HL-60 (cell line): ENCODE measurements at regions not wholly inside any gene's neighbourhood (a gene's known extent, or its start where the extent isn't known, plus 50 kb on each side); places are given as distances from the start of the nearest gene placed in this dataset.

Experiments used
- GABPA ChIP-seq: IDR thresholded peaks from 2 replicates; pipeline ENCODE4 v1.6.1; 2012; ENCODE audit warnings: low read depth
- POLR2AphosphoS5 ChIP-seq: IDR thresholded peaks from 2 replicates; pipeline ENCODE4 v1.6.1; 2012; ENCODE audit warnings: low read depth
- SPI1 ChIP-seq: IDR thresholded peaks from 2 replicates; pipeline ENCODE4 v1.6.1; 2012; ENCODE audit warnings: low read depth, mild to moderate bottlenecking, borderline replicate concordance
- TF ChIP-seq, protein P1 (sequence below): IDR thresholded peaks from one replicate; pipeline ENCODE4 v1.5.1; 2011; ENCODE audit warnings: low read length, control low read depth, inconsistent platforms; ENCODE audit not compliant: insufficient read depth
- TF ChIP-seq, protein P2 (sequence below): IDR thresholded peaks from 2 replicates; pipeline ENCODE4 v1.6.1; 2012; ENCODE audit warnings: low read depth; ENCODE audit not compliant: insufficient replicate concordance

DNA sequence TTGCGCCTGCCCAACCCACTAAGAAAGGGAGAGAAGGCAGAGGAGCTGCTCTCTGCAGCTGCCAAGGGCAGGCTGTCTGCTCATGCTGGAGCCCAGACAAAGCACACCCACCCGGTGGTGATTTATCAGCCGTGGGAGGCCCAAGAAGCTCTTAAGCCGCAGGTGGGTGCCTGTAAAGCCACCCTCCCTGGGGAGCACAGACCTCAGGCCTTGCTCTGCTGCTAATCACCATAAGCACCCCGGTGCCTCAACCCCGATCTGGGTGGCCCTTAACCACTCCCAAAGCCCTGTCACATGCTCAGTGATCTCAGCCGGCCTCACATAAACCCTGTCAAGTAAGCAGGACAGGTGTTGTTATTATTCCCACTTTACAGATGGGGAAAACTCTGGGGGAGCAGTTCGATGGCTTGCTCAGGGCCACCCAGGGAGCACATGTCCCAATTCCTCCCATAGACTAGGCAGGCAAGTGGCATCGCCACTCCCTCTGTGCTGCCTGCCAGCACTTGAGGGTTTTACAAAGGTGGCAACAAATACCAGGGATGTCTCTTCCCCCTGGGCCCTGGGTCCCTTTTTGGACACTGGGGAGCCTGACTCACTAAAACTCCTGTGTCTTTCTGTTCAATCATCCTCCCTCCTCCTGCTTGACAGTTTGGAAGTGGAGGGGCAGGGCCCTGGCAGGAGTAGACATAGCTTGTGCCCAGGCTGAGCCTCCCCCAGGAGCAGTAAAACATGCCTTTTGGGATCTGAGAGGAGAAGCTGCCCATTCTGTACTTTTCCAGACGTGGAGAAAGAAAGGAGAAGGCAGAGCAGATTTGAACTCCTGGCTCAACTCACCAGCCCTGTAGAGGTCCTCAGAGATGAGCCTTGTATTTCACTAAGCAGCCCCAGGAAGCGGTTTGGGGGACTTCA, 299.3 kb downstream of the SOX9 start:
- TF ChIP-seq, protein P1, sequence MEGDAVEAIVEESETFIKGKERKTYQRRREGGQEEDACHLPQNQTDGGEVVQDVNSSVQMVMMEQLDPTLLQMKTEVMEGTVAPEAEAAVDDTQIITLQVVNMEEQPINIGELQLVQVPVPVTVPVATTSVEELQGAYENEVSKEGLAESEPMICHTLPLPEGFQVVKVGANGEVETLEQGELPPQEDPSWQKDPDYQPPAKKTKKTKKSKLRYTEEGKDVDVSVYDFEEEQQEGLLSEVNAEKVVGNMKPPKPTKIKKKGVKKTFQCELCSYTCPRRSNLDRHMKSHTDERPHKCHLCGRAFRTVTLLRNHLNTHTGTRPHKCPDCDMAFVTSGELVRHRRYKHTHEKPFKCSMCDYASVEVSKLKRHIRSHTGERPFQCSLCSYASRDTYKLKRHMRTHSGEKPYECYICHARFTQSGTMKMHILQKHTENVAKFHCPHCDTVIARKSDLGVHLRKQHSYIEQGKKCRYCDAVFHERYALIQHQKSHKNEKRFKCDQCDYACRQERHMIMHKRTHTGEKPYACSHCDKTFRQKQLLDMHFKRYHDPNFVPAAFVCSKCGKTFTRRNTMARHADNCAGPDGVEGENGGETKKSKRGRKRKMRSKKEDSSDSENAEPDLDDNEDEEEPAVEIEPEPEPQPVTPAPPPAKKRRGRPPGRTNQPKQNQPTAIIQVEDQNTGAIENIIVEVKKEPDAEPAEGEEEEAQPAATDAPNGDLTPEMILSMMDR: no peak
- TF ChIP-seq POLR2AphosphoS5 (no peak), GABPA (no peak), SPI1 (no peak)
- TF ChIP-seq, protein P2, sequence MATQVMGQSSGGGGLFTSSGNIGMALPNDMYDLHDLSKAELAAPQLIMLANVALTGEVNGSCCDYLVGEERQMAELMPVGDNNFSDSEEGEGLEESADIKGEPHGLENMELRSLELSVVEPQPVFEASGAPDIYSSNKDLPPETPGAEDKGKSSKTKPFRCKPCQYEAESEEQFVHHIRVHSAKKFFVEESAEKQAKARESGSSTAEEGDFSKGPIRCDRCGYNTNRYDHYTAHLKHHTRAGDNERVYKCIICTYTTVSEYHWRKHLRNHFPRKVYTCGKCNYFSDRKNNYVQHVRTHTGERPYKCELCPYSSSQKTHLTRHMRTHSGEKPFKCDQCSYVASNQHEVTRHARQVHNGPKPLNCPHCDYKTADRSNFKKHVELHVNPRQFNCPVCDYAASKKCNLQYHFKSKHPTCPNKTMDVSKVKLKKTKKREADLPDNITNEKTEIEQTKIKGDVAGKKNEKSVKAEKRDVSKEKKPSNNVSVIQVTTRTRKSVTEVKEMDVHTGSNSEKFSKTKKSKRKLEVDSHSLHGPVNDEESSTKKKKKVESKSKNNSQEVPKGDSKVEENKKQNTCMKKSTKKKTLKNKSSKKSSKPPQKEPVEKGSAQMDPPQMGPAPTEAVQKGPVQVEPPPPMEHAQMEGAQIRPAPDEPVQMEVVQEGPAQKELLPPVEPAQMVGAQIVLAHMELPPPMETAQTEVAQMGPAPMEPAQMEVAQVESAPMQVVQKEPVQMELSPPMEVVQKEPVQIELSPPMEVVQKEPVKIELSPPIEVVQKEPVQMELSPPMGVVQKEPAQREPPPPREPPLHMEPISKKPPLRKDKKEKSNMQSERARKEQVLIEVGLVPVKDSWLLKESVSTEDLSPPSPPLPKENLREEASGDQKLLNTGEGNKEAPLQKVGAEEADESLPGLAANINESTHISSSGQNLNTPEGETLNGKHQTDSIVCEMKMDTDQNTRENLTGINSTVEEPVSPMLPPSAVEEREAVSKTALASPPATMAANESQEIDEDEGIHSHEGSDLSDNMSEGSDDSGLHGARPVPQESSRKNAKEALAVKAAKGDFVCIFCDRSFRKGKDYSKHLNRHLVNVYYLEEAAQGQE: no peak
